CD1c-positive myeloid dendritic cell (primary cell): ENCODE measurements at regions not wholly inside any gene's neighbourhood (a gene's known extent, or its start where the extent isn't known, plus 50 kb on each side); places are given as distances from the start of the nearest gene placed in this dataset.

ENCODE experiments used
- DNase-seq: peaks from one replicate; pipeline ENCODE4 v3.0.0-alpha.2; 2016; ENCODE audit errors: extremely low spot score

GRCh38 chr19:30666301-30666803, 294.2 kb downstream of the ZNF536 start:
- DNase-seq, result peak; percentile 30

GRCh38 chr19:30665449-30665848, 293.3 kb downstream of the ZNF536 start:
- no peak for DNase-seq

DNA sequence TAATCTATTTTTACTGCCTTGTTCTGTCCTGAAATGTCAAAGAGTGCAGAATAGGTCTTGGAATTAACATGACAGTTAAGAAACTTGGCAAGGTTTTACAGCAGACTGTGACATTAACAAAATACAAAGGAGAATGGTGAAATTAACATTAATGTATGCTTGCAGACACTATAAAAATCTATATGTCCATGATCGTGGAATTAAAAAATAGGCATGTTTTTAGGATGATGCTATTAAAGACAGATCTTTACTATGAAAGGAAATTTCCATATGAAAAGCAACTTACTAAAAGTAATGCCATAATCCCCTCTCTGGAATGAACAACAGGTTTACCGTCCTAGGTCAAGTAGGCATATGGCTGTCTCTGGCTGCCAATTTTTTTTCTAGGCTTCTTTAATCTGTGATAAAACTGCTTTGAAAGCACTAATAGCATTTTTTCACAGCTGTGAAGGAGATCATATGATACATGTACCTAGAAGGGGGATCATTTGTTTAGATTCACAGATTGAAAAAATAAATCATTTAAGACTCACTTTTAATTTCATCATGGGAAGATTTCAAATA, 291.5 kb downstream of the ZNF536 start:
- no peak for DNase-seq

DNA sequence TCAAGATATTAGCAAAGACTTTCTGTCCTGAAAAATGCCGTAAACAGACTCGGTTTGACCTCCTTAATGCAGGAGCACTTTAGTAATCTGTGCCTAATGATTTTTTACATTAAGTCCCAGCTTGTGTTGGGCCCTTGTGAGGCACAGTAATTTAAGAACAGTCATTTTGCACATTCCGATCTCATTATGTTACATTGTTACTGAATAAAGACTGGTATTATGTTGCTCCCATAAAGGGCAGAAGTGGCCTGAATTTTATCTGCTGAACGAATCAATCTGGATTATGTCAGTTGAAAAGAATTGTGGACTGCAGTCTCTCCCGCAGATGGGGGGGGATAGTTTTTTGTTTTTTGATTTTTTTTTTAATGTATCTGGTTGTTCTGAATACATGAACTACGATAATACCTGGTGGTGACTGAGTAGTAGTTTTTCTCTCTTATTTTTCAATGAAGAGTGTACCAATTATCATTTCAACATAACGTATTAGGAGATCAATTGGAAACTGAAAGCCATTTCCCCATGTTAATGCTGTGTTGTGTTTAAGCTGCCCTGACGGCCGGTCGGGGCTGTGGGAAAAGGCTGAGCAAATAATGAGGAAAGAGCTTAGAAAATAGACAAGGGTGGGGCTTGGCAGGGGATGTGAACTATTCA, 290.2 kb downstream of the ZNF536 start:
- DNase-seq, result no peak

- DNase-seq, result no peak
Observed at GRCh38 chr19:30659638-30660037, 287.5 kb downstream of the ZNF536 start.

DNA sequence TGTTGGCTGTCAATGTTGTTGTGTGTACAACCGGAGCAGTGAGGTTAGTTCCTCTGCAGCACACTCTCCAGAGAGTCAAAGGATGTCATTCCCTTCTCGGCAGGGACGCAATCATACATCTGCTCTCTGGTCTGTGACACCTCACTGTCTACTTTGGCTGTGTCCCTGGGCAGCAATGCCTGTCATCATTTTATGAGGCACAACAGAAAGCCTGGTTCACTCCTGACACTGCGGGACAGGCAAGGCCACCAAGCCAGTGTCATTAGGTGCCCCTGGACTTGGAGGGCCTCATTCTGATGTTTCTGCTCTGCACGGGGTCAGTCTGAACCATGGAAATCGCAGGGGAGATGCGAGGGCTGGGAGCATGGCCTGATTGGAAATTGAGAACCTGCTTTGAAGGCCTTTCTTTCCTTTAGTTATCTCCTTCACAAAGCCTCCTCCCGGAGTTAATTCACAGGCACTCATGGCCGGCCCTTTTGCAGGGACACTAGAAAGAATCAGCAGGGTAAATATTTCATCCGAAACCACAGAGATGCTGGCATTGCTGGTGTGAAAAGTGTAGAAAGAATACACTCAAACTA, 284.4 kb downstream of the ZNF536 start:
- DNase-seq, result no peak

- no peak for DNase-seq
Observed at GRCh38 chr19:30653646-30654386, 281.6 kb downstream of the ZNF536 start.

GRCh38 chr19:30652751-30653150, 280.6 kb downstream of the ZNF536 start:
- DNase-seq, result no peak

GRCh38 chr19:30651691-30652090, 279.5 kb downstream of the ZNF536 start:
- no peak for DNase-seq

DNA sequence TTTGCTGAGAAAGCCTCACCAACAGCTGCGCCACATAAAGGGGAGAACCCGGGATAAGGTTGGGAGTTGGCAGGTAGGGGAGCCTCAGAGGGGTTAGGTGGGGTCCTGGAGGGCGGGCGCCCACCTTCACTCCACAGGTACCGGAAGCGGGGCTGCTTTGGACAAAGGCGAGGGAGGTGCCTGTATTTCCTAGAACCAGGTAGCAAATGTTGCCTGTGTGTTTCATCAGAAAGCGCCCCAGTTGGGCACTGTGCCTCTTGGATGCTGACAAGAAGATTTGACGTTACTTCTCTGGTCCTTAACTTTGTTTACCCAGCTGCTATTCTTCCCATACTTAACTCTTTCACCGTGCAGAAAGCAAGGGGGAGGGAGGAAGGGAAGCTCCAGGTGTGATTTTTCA, 278.9 kb downstream of the ZNF536 start:
- DNase-seq, result no peak

DNA sequence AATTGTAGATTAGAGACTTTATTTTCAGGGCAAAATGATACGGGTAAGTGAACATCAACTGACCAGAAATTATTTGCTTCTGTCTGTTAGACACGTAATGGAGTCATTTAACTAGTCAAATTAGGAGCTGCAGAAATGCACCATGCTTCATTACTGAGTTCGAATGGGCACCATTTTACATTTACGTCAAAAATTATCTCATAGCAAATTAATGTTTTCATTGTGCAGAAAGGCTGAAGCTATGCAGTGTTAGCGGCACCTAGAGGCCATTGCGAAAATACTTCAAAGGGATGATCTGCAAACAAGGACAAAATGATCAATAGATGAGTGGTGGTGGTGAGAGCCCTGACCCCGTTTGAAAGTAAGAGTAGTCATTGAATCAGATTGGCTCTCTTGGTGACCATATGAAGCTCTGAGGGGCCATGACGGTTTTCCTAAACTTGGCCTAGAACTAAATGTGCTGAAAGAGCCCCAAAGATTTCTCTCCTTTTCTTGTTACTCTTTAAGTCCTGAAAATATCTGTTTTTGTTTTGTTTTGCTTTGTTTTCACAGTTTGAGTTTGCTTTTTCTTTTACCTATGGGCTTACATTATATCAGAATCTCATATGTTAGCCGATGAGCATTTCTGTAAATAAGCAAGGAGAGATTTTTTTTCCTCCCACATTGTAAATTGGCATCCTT, 277.9 kb downstream of the ZNF536 start:
- peak; percentile 18 for DNase-seq

DNA sequence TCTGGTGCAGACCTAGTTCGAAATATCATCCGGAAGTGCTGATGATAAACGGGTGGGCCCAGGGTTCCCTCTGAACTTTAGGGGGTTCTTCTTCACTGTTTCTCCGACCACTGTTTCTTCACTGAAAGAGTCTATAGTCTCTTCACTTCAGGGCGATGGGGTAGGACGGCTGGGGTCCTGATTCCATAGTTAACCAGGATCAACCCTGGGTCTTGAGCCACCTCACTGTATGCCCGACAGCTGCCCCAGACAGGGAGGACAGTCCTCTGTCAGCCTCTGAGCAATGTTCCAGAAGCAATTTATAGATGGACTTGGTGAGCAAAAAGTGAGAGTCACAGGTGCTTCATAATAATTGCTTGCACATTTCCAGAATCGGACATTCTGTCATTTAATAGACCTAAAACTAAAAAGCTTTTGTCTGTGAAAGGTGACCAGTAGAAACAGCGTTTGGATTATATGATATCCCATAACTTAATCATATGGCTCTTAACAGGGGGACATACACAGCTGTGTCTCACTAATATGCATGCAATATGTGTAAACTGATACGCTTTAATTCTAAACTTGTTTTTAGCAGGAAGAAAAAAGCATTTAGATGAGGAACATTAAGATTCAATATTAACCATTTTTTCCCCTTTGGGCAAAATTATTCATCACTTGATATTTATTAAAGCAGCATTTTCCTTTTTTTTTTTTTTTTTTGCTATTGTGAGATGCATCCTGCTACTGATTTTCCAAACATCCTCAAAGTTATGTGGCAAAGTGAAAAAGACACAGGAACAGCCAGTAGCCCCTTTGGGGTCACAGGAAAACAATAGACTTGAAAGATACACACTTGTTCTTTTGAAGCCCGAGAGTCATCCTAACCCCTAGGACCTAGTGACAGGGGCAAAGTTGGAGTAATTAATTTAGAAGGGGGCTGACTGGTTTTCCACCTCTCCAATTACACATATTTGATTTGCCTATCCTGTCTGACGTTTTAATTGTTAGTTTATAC, 277.0 kb downstream of the ZNF536 start:
- DNase-seq, result no peak

GRCh38 chr19:30647891-30648720, 275.9 kb downstream of the ZNF536 start:
- DNase-seq, result no peak

DNA sequence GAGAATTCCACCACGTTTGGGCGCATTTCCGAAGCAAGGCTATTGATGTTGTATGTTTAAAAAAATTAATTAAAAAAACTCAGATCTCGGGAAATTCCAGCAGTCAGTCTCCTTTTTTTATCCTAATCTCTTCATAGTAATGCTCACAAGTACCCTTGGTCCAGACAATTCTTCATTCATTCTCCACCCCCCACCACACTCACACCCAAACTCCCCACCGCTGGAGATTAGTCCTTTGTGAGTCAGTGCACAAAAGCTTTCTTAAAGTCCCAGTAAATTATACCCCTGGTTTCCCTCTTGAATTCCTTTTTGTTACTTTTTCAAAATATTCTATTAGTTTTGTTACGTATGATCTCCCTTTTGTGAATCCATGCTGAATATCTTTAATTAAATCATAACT, 274.6 kb downstream of the ZNF536 start:
- no peak for DNase-seq

- no peak for DNase-seq
Observed at GRCh38 chr19:30645946-30646577, 273.9 kb downstream of the ZNF536 start.

DNA sequence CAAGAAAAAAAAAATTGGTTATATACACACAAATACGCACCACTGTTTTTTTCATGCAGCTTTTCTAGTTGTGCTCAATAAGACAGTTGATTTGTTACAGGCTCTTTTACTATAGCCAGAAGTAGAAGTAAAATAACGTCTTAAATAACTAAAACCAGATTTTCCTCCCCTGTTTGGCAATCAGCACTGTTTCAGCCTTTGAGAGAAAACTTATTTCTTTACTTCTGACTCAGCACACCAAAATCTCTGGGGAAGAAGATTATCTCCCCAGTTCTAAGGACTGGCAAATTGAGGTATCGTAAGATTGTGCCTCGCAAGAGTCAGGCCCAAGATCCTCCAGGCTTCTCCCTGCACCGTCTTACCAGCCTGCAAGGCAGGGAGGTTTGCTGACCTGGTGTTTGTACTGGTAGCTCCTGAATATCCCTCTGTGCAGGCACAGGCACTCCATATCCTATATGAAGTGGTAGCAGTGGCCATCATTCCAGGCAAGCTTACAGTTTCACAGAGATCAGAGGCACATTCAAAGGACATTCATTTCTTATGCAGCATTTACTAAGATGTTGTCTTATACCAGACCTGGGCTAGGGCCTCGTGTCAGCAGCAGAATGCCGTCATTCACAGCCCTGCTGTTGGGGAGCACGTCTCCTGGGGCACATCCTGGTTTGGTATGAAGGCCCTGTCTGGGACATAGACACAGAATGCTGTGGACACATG, 268.2 kb downstream of the ZNF536 start:
- no peak for DNase-seq

- DNase-seq, result no peak
Observed at GRCh38 chr19:30638889-30639288, 266.7 kb downstream of the ZNF536 start.

GRCh38 chr19:30637926-30638325, 265.7 kb downstream of the ZNF536 start:
- DNase-seq, result no peak
